ENCODE measurements at regions not wholly inside any gene's neighbourhood (a gene's known extent, or its start where the extent isn't known, plus 50 kb on each side); places are given as distances from the start of the nearest gene placed in this dataset.

DNA sequence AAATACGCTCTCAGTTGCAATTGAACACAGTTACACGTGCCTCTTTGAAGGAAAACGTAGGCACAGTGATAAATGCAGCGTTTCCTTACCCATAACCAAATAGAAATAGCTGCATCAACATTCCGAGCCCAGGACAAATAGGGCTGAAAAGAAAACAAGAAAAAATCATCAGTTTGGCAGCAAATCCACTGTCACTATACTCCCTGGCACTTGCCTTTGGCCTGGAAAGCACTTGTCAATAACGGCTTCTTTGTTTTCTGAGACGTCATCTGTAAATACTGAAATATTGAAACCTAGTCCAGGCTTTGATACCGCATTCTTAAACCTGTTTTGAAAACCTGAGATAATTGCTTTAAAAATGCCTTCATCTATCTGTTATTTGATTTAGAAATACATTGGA is 167.2 kb upstream of the AKR1E2 start:
- no peak for DNase-seq

DNA sequence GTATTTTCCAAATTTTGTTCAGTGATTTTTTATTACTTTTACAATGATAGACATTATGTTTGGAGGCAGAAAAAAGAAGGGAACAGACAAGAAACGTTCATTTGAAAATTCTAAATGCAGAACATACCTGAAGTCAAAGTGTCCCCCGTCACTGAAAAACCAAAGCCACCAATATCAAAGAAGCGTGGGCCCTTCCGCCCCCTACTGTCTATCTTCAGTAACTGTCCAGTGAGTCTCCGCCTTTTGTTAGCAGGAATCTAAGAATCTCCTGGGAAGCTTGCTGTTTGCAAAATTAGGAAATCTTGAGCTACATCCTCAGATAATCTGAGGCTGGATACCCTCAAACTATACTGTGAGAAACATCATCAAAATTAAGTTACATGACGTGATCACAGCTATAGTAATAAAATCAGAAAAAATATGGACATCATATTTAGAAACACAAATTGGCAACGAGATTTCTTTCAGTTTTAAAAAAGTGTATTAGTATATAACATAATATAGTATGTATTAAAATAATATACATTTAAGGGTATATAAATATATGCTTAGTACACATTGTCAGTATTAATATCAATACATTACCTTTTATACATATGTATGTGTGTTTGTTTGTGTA is 169.3 kb upstream of the AKR1E2 start:
- peak; percentile 63 for DNase-seq

DNA sequence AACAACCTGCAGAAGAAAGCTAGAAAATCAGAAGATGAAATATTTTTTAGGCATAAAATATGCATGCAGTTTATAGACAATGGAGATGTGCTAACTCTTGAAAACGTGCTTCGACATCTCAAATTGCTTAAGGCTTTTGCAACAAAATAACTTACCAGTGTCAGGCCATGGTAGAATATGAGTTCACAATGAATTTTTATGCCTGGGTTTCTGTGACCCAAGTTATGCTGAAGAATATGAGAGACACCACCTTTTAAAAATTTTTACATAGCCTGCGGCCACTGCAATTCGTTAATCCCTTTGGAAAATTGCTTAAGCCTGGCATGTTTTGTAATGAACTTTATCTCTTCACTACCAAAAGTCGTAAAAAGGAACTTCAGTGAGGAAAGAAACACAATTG is 170.1 kb upstream of the AKR1E2 start:
- no peak for DNase-seq

DNA sequence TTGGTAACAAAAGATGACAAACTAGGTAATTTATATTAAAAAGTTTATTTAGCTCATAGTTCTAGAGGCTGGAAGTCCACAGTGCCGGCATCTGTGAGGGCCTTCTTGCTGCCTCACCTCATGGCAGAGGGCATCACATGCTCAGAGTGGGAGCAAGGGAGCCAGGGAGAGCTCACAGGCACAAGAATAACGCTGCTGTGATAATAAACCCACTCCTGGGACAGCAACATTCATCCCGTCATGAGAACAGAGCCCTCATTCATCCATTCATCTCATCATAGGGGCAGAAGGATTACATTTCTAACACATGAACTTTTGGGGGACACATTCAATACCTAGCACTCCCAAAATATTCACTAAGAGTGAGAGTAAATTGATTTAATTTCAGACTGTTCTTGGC is 170.6 kb upstream of the AKR1E2 start:
- DNase-seq = no peak

DNA sequence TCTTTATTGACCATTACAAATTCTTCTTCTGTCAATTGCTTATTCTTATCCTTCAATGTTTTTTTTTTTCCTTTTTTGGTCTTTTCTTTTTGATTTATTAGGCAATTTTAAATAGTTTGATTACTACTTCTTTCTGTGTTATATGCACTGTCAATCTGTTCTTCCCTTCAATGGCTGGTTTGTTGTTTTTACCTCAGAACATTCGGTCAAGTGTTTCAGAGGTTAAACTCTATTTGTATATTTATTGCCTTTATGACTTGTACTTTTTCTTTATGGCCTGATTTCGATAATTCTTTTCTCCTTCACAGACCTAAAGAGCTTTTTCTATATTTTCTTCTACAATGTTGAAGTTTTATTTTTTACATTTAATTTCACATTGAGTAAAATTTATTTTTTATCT is 171.5 kb upstream of the AKR1E2 start:
- no peak for DNase-seq

DNA sequence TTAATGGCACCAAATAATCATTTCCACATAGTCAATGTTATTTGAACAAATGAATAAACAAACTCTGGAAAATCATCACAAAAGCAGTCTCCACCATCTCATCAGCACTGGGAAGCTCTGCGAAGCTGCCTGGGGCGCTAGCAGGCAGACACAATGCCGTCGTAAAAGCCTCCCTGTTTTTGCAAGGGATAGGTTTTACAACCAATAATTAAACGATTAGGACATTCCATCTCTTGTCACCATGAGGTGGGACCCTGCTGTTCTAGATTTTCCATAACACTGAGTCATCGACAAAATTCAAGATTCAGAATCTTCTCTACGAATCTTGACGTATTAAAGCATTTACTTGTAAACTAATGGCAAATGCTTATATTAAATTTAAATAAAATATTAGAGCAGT is 172.8 kb upstream of the AKR1E2 start:
- DNase-seq = no peak

DNA sequence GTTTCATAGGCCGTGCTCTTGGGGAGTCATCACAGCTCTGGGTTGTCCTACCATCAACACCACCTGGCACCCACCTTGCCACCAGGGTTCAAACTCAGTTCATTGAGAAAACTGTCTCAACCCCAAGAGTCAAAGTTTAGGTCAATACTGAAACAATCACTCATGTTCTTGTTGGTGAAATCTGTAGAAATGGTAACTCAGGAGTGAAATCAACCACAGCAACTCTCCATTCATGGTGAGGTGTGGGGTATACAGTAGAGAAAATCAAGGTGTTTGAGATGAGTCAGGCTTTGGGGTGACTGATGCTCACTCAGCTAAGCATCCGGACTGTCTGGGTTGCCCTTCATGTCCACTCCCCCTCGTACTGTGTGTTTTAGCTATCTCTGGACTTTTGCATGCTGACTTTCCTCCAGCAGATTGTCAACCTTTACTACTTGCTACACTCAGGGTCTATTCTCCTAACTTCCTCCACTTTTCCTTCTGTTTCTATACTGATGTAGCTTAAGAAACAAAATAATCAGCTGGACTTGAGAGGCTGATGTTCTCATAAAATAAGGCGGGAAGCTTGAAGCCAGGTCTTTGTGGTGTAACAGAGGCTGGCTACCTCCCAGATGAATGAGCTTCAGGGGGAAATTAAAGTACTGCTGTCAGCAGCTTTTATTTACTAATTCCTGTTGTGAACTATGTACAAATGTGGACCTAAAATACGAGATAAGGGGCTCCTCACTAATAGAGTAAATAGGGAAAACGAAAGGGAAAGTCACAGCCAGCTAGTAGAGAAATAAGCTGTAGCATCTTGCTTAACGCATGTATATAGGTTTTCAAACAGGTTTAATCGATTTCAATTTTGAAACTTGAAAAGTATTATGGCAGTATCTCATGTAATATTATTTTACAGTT is 173.6 kb upstream of the AKR1E2 start:
- no peak for DNase-seq

DNA sequence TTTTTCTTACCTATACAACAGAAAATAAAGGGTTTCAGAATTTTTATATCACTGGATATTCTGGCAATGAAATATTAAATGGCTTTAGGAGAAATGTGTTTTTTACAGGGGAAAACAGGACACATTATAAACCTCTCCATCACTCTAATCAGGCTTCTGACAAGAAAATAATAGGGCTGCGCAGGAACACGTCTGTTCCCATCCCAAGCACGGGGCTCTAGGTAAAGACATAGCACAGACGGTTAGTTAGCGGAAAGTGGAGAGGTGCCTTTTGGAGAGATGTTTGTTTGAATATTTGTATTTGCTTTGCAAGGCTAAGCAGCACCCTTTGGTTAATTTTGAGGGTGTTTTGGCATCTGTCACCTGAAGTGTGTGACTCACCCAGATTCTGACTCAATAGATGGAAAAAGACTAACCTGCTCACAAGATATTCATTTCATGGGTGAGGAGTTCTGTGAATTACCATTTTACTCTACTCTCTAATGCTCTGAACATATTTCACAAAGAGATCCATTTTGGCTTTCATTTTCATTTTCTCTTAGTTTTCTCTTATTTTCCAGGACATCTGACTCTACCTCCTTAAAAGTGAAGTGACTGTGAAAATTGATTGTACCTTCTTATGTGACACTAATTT is 174.5 kb upstream of the AKR1E2 start:
- peak; percentile 6 for DNase-seq

DNA sequence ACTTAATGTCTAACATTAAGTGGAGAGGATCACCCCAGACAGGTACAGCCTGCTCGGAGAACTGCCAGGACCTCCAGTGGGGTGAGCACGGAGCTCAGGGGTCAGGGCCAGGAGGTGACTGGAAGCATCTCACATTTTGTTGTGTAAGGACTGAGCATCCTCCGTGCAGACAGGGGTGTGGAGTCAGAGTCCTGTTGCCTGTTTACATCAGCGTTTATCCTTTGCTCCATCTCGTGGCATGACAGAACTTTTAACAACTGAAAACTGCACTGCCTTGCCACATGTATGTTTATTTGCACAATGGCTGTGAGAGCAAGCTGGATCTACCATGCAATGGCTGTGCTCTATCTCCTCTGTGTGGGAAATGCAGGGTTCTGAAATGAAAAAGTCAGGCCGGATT is 175.4 kb upstream of the AKR1E2 start:
- no peak for DNase-seq

DNA sequence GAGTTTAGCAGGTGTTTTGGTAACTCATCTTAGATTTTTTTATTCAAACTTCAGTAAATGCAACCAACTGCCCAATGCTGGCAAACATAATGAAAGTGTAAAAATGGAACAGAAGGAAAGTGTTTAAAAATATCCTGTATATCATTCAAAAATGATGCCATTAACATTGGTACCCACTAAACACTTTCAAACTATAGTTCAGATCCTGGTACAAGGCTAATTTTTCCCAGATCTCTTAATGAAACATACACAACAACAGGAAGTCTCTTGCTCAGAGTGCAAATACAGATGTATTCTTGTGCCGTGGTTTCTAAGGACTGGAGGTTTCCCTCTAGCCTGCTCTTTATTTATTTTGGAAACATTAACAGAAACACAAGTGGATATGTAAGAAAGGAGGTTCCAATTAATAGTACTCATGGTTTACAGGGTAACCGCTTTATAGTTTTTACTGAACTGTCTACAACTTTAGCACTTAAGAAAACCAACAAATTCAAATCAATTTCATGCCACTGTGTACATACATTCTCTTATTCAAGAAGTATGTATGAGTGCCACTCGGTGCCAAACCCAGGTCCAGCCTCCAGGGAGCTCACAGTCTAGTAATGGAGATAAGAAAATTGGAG is 176.0 kb upstream of the AKR1E2 start:
- peak; percentile 71 for DNase-seq

DNA sequence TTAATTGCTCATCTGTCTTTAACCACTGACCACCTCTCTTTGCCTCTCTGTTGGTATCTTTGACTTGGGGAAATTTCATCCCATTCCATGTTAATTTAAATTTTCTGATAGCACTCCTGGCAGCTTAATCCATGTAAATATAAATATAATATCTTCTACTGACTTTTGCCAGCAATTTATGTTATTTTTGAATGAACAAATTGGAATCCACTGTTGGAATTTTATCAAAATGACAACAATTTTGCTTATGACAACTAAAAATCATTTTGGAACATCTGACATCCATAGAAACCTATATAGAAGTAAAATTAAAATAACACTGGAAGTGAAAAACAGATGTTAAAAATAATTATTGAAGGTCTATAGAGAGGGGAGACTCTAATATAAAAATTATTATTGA is 176.5 kb upstream of the AKR1E2 start:
- no peak for DNase-seq

DNA sequence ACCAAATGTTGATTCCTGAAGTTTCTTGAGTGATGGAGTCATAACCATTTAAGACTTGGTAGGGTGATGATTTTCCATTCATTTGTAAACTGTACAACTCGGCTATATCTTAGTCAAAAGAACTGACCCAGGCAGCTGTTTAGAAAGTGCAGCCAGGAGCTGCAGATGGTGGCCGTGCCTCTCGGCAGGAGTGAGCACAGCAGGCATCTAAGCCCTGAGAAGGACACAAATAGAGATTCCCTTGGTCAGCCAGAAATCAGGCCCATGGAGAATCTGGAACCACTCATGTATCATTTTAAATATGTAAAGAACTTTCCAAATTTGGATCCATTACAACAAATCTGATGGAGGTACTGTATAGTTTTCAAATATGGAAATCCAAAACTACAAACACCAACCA is 177.0 kb upstream of the AKR1E2 start:
- DNase-seq = no peak

DNA sequence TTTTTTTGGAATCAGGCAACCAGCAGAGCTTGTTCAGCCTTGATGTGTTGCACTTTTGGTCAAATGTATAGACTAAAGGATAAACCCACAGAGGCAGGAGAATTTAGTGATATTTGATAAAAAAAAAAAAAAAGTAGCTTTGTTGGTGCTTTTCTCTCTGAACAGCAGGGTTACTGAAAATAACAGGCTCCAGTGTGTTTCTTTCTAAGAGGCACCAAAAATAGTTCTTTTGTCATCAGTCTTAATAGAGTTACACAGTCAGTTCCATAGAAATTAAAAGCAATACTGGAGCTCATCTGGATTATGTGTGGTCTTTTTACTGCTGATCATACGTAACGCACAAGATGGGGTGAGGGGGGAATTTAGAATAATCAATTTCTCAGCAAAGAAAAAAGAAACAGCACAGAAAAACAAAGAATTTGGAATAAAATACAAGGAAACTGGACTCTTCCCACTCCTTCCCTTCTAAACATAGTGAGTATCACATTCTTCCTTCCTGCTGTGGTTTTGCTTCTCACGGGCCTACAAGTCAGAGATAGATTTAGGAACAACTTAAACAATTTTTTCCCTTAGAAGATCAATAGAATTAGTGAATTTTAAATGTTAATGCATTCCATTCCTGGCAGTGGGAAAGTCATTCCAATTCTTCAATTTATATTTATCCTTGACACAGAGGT is 178.8 kb upstream of the AKR1E2 start:
- no peak for DNase-seq

DNA sequence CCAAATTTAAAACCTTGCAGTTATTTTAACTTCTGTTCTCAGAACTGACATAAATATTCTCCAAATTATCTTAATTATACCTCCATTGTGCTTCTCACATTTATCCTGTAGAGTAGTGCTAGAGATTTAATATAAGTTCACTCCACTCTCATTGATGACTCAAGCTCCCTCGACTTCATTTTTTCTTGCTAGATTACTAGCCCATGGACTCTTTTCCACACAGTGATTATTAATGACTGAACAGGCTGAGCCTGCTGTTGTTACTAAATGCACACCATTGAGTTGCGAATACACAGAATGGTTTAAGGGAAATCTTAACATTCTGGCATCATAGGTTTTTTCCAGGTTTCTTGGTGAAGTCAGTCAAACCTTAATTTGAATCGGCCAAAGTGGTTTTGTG is 179.5 kb upstream of the AKR1E2 start:
- DNase-seq = no peak

DNA sequence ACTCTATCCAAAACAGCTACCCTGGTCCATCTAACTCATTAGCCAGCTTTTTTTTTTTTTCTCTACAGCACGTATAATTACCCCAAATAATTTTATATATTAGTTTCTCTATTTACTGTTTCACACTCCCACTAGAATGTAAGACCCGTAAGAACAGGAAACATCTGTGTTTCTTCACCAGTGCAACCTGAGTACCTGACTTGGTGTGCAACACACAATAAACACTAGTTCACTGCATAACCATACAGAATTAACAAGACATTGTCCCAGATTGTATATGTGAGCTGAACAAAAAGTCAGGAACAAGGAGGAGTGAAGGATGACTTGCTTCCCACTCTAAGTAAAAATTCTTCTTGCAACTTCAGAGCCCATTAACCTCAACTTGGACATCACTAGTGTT is 180.2 kb upstream of the AKR1E2 start:
- no peak for DNase-seq

DNA sequence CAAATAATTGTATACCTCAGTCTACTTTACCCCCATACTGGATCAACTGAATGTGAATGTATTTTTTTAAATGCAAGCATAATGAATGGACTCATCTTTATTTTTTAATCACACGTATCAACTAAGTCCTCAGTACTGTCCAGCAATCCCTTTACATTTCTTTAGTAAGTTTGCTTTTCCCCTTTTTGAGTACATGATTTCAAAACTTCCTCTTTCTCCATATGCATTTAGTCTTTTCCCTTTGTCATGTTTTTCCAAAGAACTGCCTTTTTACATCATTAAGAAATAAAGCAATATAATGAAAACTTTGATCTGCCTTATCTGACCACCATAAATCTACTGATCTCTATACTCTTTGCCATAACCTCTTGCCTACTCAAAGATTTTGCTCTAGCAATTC is 182.5 kb upstream of the AKR1E2 start:
- DNase-seq = no peak

DNA sequence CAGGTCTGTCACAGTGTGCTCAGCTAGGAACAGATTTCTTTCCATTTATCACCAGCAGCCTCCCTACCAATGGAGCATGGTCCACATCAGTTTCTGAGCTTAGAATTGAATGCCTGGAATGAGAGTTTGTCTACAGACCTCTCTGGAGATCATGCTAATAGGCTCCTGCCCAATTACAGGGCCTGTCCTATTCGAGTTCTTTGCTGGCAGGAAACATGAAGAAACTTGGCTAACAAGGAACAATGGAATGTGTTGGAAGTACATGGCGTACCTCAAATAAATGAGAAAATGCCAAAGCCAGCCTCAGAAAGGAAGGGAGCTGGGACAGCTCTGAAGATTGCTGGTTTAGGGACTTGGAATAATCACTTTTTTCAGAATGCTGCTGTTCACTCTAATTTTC is 186.0 kb upstream of the AKR1E2 start:
- DNase-seq = no peak

DNA sequence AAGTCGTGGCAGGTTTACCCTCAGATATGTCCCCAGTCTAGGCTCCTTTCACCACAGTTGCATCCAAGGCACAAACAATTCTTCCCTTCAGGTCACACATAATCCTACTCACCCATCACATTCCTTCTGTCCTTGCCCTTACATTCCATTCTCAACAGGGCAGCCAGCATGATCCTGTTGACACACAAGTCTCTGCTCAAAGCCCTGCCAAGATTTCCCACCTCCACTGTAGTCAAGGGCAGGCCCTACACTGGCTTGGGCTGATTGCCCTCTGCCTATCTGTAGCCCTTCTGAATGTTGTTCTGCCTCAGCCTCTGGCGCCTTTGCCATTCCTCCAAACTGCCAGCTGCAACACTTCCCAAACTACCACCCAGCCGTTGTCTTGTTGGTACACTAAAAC is 187.9 kb upstream of the AKR1E2 start:
- no peak for DNase-seq

DNA sequence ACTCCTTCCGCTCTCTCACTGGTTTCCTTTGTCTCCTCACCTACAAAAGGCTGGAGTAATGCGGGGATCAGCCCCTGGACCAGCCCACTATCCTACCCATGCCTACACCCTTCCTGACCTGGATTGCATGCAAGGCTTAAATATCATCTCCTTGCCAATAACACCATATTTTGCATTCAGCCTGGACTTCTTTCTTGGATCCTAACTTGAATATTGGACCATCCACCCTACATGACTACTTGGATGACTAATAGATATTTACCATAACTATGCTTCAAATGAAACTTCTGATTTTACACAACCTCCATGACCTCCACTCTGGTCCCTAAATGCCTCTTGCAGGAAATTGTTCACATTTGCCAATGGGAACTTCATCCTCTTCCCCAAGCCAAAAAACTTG is 188.3 kb upstream of the AKR1E2 start:
- no peak for DNase-seq

DNA sequence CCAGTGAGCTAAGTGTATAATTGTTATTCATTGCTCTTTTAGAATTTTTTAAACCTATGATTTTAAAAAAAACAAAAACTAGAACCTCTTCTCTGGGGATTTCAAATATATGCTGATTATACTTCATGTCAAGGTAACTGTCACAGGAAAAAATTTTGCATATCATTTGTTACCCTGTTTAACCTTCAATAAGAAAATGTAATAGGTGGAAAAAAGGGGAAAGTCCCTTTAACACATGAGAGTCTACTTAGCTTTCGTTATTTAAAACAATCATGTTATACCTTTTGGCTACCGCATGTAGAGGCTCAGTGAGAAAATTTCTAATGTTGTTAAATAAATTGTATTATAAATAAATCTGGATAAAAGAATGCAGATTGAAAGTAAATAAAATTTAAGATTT is 190.1 kb upstream of the AKR1E2 start:
- DNase-seq = no peak

DNA sequence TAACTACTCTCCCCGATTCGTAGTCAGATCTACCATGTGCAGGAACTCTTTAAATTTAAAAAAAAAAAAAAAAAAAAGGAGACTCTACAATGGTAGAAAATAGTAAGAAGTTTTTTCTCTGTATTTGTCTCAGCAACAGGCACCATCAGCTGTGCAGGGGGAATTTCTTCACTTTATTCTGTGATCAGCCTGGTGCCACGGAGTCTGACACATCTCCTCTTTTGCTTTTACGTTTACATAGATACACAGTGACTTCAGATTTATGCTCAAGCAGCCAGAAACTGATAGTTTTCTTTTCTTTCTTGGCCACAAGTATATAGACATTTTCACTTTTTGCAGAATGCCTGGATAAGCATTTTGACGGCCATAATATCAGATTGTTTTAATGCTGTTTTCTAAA is 190.6 kb upstream of the AKR1E2 start:
- no peak for DNase-seq

DNA sequence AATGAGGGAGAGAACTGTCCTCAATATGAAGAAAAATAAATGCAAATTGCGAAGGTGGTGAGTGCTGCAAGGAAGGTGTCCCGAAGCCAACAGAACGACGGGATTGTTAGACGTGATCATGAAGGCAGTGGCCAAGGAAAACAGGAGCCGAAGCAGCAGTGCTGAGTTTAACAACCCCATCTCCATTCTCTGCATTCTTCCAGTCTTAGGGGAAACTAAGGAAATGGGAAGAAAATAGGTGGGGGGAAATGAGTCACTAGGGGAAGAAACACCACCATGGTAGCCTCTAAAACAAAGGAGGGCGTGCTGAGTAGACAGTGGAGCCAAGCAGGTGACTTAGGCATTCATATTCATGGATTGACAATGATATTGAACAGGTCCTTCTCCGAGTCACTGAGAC is 192.2 kb upstream of the AKR1E2 start:
- DNase-seq = no peak

DNA sequence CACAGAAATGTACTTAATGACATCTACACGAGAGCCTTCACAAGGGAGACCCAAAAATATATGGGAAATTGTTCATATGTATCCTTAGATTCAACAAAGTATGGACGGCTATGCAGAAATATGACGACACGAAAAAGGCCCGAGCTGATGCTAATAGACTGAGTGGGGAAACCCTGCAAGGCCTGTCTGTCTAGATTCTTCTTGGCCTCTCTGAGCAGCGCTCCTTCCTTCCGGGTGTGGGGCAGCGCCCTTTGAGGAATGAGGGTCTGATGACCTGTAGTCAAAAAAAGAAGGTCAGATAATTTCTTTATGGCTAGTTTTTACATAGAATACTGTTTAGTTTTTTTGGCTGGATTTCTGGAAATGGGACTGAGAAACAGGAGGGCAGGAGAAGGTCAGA is 192.8 kb upstream of the AKR1E2 start:
- no peak for DNase-seq

All from NCI-H1092 treated with DMSO at 0.1 percent for 48 hours (cell line).